OCI-LY7 (cell line): ENCODE measurements at regions not wholly inside any gene's neighbourhood (a gene's known extent, or its start where the extent isn't known, plus 50 kb on each side); places are given as distances from the start of the nearest gene placed in this dataset.

Experiments used
- EZH2phosphoT487 ChIP-seq: fragments of 200-600 bp; sonication (generic); IDR thresholded peaks from 2 replicates; pipeline ENCODE4 v1.6.1; 2018; ENCODE audit warnings: low read depth, borderline replicate concordance, mild to moderate bottlenecking, mixed run types, antibody characterized with exemption, low read length, moderate library complexity, mixed read lengths
- TF ChIP-seq, protein P1 (sequence below): fragments of 200-600 bp; sonication (generic); conservative IDR thresholded peaks from 2 replicates; pipeline ENCODE4 v1.5.1; 2014; ENCODE audit warnings: mild to moderate bottlenecking, antibody characterized with exemption, low read length, moderate library complexity, mixed read lengths

DNA sequence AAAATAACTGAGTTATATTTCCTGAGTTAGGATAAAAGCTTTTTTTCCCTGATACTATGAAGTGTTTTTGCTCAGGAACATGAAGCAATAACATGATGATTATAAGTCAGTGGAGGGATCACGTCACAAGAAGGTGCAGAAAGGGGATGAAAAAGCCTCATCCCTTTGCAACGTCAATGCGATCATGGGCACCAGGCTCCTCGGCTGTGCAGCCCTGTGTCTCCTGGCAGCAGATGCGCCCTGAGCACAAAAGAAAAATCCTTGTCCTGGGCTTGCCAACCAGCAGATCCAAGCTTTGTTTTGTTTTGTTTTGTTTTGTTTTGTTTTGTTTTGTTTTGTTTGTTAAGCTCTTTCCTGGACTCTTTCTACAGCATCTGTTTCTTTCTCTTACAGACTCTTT, 103.5 kb upstream of the PRSS1 start:
- no peak for TF ChIP-seq EZH2phosphoT487
- TF ChIP-seq, protein P1, sequence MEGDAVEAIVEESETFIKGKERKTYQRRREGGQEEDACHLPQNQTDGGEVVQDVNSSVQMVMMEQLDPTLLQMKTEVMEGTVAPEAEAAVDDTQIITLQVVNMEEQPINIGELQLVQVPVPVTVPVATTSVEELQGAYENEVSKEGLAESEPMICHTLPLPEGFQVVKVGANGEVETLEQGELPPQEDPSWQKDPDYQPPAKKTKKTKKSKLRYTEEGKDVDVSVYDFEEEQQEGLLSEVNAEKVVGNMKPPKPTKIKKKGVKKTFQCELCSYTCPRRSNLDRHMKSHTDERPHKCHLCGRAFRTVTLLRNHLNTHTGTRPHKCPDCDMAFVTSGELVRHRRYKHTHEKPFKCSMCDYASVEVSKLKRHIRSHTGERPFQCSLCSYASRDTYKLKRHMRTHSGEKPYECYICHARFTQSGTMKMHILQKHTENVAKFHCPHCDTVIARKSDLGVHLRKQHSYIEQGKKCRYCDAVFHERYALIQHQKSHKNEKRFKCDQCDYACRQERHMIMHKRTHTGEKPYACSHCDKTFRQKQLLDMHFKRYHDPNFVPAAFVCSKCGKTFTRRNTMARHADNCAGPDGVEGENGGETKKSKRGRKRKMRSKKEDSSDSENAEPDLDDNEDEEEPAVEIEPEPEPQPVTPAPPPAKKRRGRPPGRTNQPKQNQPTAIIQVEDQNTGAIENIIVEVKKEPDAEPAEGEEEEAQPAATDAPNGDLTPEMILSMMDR = no peak
